OCI-LY3 (cell line): ENCODE measurements at regions not wholly inside any gene's neighbourhood (a gene's known extent, or its start where the extent isn't known, plus 50 kb on each side); places are given as distances from the start of the nearest gene placed in this dataset.

Experiments used
- EZH2phosphoT487 ChIP-seq: fragments of 200-600 bp; shearing (Covaris generic); IDR thresholded peaks from 2 replicates; pipeline ENCODE4 v1.6.1; 2018; ENCODE audit warnings: antibody characterized with exemption, mixed run types, low read depth
- TF ChIP-seq, protein P1 (sequence below): fragments of 200-600, 300-600 bp; sonication (generic); IDR thresholded peaks from 2 replicates; pipeline ENCODE4 v1.5.1; 2014; ENCODE audit warnings: antibody characterized with exemption, low read length, low read depth

GRCh38 chr9:111731928-111732327, 62.8 kb downstream of the SHOC1 start:
- TF ChIP-seq, protein P1, sequence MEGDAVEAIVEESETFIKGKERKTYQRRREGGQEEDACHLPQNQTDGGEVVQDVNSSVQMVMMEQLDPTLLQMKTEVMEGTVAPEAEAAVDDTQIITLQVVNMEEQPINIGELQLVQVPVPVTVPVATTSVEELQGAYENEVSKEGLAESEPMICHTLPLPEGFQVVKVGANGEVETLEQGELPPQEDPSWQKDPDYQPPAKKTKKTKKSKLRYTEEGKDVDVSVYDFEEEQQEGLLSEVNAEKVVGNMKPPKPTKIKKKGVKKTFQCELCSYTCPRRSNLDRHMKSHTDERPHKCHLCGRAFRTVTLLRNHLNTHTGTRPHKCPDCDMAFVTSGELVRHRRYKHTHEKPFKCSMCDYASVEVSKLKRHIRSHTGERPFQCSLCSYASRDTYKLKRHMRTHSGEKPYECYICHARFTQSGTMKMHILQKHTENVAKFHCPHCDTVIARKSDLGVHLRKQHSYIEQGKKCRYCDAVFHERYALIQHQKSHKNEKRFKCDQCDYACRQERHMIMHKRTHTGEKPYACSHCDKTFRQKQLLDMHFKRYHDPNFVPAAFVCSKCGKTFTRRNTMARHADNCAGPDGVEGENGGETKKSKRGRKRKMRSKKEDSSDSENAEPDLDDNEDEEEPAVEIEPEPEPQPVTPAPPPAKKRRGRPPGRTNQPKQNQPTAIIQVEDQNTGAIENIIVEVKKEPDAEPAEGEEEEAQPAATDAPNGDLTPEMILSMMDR = no peak
- no peak for TF ChIP-seq EZH2phosphoT487
